DOHH2 (cell line): ENCODE measurements at regions not wholly inside any gene's neighbourhood (a gene's known extent, or its start where the extent isn't known, plus 50 kb on each side); places are given as distances from the start of the nearest gene placed in this dataset.

ENCODE experiments used
- H3F3A ChIP-seq: fragments of 200-600 bp; sonication (generic), shearing (Covaris generic); 2 replicates; pipeline ENCODE4 v1.6.0; 2016; ENCODE audit warnings: antibody characterized with exemption, mild to moderate bottlenecking; ENCODE audit not compliant: control insufficient read depth, insufficient read depth
- H3K27ac ChIP-seq: fragments of 200-600 bp; sonication (generic); 2 replicates; pipeline ENCODE4 v1.5.1; 2014; ENCODE audit warnings: low read depth, mild to moderate bottlenecking, low read length, moderate library complexity
- H3K27me3 ChIP-seq: fragments of 200-600 bp; sonication (generic); 2 replicates; pipeline ENCODE4 v1.6.1; 2014; ENCODE audit warnings: mild to moderate bottlenecking, low read length, mixed read lengths; ENCODE audit not compliant: control insufficient read depth
- H3K36me3 ChIP-seq: fragments of 200-600 bp; sonication (generic); 2 replicates; pipeline ENCODE4 v1.6.1; 2014; ENCODE audit warnings: mild to moderate bottlenecking, low read length, moderate library complexity, mixed read lengths; ENCODE audit not compliant: control insufficient read depth
- H3K4me1 ChIP-seq: fragments of 200-600 bp; sonication (generic); 2 replicates; pipeline ENCODE4 v1.6.1; 2014; ENCODE audit warnings: mild to moderate bottlenecking, low read length, mixed read lengths; ENCODE audit not compliant: control insufficient read depth
- H3K4me2 ChIP-seq: fragments of 200-600 bp; sonication (generic); 2 replicates; pipeline ENCODE4 v1.6.0; 2014; ENCODE audit warnings: mild to moderate bottlenecking, low read length, moderate library complexity
- H3K4me3 ChIP-seq: fragments of 200-600 bp; sonication (generic); 2 replicates; pipeline ENCODE4 v1.5.1; 2014; ENCODE audit warnings: mild to moderate bottlenecking, low read length, mixed read lengths
- H3K79me2 ChIP-seq: fragments of 200-600 bp; sonication (generic); 2 replicates; pipeline ENCODE4 v1.6.1; 2014; ENCODE audit warnings: mild to moderate bottlenecking, low read length, mixed read lengths; ENCODE audit not compliant: control insufficient read depth
- H3K9me2 ChIP-seq: fragments of 200-600 bp; sonication (generic); replicated peaks from 2 replicates; pipeline ENCODE4 v1.6.1; 2014; ENCODE audit warnings: mild to moderate bottlenecking, low read length, mixed read lengths; ENCODE audit not compliant: control insufficient read depth
- H3K9me3 ChIP-seq: fragments of 200-600 bp; sonication (generic); 2 replicates; pipeline ENCODE4 v1.6.1; 2014; ENCODE audit warnings: antibody characterized with exemption, low read length, mixed read lengths; ENCODE audit not compliant: control insufficient read depth, insufficient read depth
- H4K20me1 ChIP-seq: fragments of 200-600 bp; sonication (generic); 2 replicates; pipeline ENCODE4 v1.6.0; 2014; ENCODE audit warnings: low read depth, mild to moderate bottlenecking, antibody characterized with exemption, low read length, moderate library complexity; ENCODE audit not compliant: control insufficient read depth, insufficient read depth
- EZH2phosphoT487 ChIP-seq: fragments of 200-600 bp; sonication (generic); IDR thresholded peaks from 2 replicates; pipeline ENCODE4 v1.6.1; 2017; ENCODE audit warnings: borderline replicate concordance, mild to moderate bottlenecking, antibody characterized with exemption, low read length, moderate library complexity, mixed read lengths
- TF ChIP-seq, protein P1 (sequence below): fragments of 200-600 bp; sonication (generic); IDR thresholded peaks from one replicate; pipeline ENCODE4 v1.5.1; 2014; ENCODE audit warnings: antibody characterized with exemption, mild to moderate bottlenecking, low read depth, low read length; ENCODE audit not compliant: poor library complexity, severe bottlenecking

DNA sequence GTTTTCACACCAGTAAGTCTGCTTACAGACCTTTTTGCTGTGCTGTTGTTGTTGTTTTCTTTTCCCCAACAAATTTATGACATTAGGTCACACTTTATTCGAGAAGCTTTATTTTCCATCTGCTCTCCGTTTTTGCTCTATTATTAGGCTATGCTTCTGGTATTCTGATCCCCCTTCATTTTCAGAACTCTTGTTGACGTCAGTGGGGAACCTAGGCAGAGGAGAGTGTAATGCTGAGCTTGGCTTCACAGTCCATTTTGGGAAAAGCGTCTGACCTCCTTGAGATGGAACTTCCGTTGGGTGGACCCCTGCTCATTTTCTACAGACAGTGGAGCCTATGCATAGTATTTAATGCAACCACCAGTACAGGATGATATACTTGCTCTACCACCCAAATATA is 387.9 kb upstream of the MEF2C start:
- H3K9me2 ChIP-seq, result no peaks in the 10 kb centered on the region
- H3K27me3 ChIP-seq, result no peaks in the 10 kb centered on the region
- peak overlapping the region; percentile 59 for H3K4me2 ChIP-seq
- peak overlapping the region; percentile 41 for H3K4me3 ChIP-seq
- no peaks in the 10 kb centered on the region for H4K20me1 ChIP-seq
- no peaks in the 10 kb centered on the region for H3K9me3 ChIP-seq
- peak overlapping the region; percentile 61 for H3K27ac ChIP-seq
- peaks cover 73% of the 10 kb centered on the region for H3K4me1 ChIP-seq
- no peaks in the 10 kb centered on the region for H3K36me3 ChIP-seq
- no peaks in the 10 kb centered on the region for H3F3A ChIP-seq
- TF ChIP-seq, protein P1, sequence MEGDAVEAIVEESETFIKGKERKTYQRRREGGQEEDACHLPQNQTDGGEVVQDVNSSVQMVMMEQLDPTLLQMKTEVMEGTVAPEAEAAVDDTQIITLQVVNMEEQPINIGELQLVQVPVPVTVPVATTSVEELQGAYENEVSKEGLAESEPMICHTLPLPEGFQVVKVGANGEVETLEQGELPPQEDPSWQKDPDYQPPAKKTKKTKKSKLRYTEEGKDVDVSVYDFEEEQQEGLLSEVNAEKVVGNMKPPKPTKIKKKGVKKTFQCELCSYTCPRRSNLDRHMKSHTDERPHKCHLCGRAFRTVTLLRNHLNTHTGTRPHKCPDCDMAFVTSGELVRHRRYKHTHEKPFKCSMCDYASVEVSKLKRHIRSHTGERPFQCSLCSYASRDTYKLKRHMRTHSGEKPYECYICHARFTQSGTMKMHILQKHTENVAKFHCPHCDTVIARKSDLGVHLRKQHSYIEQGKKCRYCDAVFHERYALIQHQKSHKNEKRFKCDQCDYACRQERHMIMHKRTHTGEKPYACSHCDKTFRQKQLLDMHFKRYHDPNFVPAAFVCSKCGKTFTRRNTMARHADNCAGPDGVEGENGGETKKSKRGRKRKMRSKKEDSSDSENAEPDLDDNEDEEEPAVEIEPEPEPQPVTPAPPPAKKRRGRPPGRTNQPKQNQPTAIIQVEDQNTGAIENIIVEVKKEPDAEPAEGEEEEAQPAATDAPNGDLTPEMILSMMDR, result no peak
- TF ChIP-seq EZH2phosphoT487, result no peak
- H3K79me2 ChIP-seq, result no peaks in the 10 kb centered on the region

DNA sequence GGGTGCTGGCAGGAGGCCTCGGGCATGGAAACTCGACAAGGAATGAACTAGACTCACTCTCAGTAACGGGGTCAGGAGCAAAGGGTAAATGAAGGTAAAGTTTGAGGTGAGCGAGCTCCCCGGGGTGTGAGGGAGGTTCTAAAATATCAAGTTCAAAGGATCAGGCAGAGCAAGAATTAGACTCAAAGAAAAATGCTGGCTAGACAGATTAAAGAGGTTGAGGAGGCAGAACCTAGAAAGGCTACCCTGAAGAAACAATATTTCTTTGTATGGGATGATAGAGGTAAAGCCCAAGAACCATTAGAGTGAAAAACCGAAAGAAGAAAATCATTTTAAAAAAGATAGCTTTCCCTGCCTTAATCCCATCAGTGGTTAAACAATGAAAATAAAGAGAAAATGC is 386.7 kb upstream of the MEF2C start:
- Histone ChIP-seq H3K4me3 (0 out of 2 replicates have a peak overlapping the region, but pooled peaks have one; percentile 19), H3K4me2 (peak overlapping the region; percentile 31), H3F3A (no peaks in the 10 kb centered on the region), H3K9me3 (no peaks in the 10 kb centered on the region), H3K79me2 (no peaks in the 10 kb centered on the region), H3K27ac (no peak overlapping the region), H3K27me3 (no peaks in the 10 kb centered on the region), H4K20me1 (no peaks in the 10 kb centered on the region), H3K9me2 (no peaks in the 10 kb centered on the region), H3K4me1 (peaks cover 62% of the 10 kb centered on the region), H3K36me3 (no peaks in the 10 kb centered on the region)
- TF ChIP-seq EZH2phosphoT487, result no peak
- TF ChIP-seq, protein P1, result no peak

DNA sequence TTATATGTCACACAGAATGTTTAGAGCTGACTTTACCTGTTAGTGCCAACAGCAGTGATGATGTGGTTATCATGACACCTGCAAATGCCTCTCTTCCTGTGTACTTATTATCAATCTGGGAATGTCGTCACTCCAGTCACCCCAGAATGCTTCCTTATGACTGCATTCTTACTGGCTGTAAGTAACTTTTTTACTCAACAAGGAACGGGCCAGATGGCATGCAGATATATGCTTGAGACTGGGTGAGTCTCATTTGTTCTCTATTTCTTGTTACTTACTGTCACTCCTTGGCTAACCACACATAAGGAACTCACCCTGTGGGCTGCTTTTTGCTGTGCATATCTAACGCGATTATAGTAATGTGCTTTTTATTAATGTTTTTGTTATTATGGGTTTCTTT is 385.5 kb upstream of the MEF2C start:
- Histone ChIP-seq H3K4me2 (peak overlapping the region; percentile 31), H4K20me1 (no peaks in the 10 kb centered on the region), H3K9me3 (no peaks in the 10 kb centered on the region), H3K27ac (peak overlapping the region; percentile 10; the same call in 1 of the 2 replicates), H3K36me3 (no peaks in the 10 kb centered on the region), H3F3A (no peaks in the 10 kb centered on the region), H3K4me3 (peak overlapping the region; percentile 1; the same call in 1 of the 2 replicates), H3K4me1 (peaks cover 60% of the 10 kb centered on the region), H3K79me2 (no peaks in the 10 kb centered on the region), H3K9me2 (no peaks in the 10 kb centered on the region), H3K27me3 (no peaks in the 10 kb centered on the region)
- TF ChIP-seq EZH2phosphoT487, result no peak
- TF ChIP-seq, protein P1, result no peak
